SK-N-SH (cell line): ENCODE measurements at regions not wholly inside any gene's neighbourhood (a gene's known extent, or its start where the extent isn't known, plus 50 kb on each side); places are given as distances from the start of the nearest gene placed in this dataset.

Experiments
- CTCF ChIA-PET: fragments of 300-600, 350-600 bp; formaldehyde crosslinking; extraction: SDS; loops from one replicate; lab custom pipeline; 2021; lab: Yijun Ruan, JAX
- POLR2A ChIA-PET: fragments of 350-600 bp; sonication (Branson Sonifier 250); formaldehyde crosslinking; extraction: SDS; loops from one replicate; lab custom pipeline; 2020; ENCODE audit warnings: antibody characterized with exemption, inconsistent platforms; lab: Yijun Ruan, JAX
- DNase-seq: peaks from one replicate; pipeline ENCODE4 v3.0.0; 2012
- H2AFZ ChIP-seq: fragments of 200-600 bp; sonication (generic); 2 replicates; pipeline ENCODE4 v1.8.1; 2016; ENCODE audit warnings: antibody characterized with exemption, mild to moderate bottlenecking, low read depth
- H3F3A ChIP-seq: fragments of 200-600 bp; sonication (generic); replicated peaks from 2 replicates; pipeline ENCODE3; 2016; ENCODE audit warnings: antibody characterized with exemption, mild to moderate bottlenecking; ENCODE audit not compliant: insufficient read depth
- H3K27ac ChIP-seq, 2 experiments: fragments of 200-500 bp in 1 of 2; fragments of 200-600 bp in 1 of 2; sonication (Bioruptor generic) in 1 of 2; sonication (generic), shearing (Covaris generic) in 1 of 2; 2 replicates each; pipeline versions ENCODE4 v1.5.1 to v1.6.1; 2014 to 2016; ENCODE audit warnings: low read depth in 2 of 2, inconsistent platforms in 1 of 2, low read length in 1 of 2, mild to moderate bottlenecking in 1 of 2, mixed read lengths in 1 of 2
- H3K27me3 ChIP-seq: fragments of 200-600 bp; sonication (generic), shearing (Covaris generic); 2 replicates; pipeline ENCODE4 v1.6.1; 2016; ENCODE audit warnings: mixed run types; ENCODE audit not compliant: insufficient read depth
- H3K36me3 ChIP-seq, 2 experiments: fragments of 200-500 bp in 1 of 2; fragments of 200-600 bp in 1 of 2; sonication (Bioruptor generic) in 1 of 2; sonication (generic) in 1 of 2; replicated peaks in 1 of 2; 2 replicates each; pipeline versions ENCODE3 to v1.5.1; 2014 to 2016; ENCODE audit warnings: low read length in 1 of 2, mild to moderate bottlenecking in 1 of 2; ENCODE audit not compliant: insufficient read depth in 2 of 2, control insufficient read depth in 1 of 2
- H3K4me1 ChIP-seq, 2 experiments: fragments of 200-500 bp in 1 of 2; fragments of 200-600 bp in 1 of 2; sonication (Bioruptor generic) in 1 of 2; sonication (generic), shearing (Covaris generic) in 1 of 2; 2 replicates each; pipeline versions ENCODE4 v1.5.1 to v1.6.1; 2014 to 2016; ENCODE audit warnings: low read depth in 1 of 2, low read length in 1 of 2, mixed run types in 1 of 2; ENCODE audit not compliant: insufficient read depth in 2 of 2, control insufficient read depth in 1 of 2
- H3K4me2 ChIP-seq: fragments of 200-600 bp; sonication (generic), shearing (Covaris generic); 2 replicates; pipeline ENCODE4 v1.6.1; 2017; ENCODE audit warnings: mixed run types
- H3K4me3 ChIP-seq, 2 experiments: fragments of 200-500 bp in 1 of 2; fragments of 200-600 bp in 1 of 2; sonication (Bioruptor generic) in 1 of 2; sonication (generic), shearing (Covaris generic) in 1 of 2; 2 replicates each; pipeline versions ENCODE4 v1.5.1 to v1.8.1; 2014 to 2016; ENCODE audit warnings: low read depth in 2 of 2, inconsistent platforms in 1 of 2, low read length in 1 of 2, mild to moderate bottlenecking in 1 of 2, mixed read lengths in 1 of 2, moderate library complexity in 1 of 2
- H3K79me2 ChIP-seq: fragments of 200-600 bp; sonication (generic); 2 replicates; pipeline ENCODE4 v1.8.1; 2017; ENCODE audit warnings: mild to moderate bottlenecking; ENCODE audit not compliant: insufficient read depth
- H3K9ac ChIP-seq: fragments of 200-600 bp; sonication (generic); 2 replicates; pipeline ENCODE4 v1.6.1; 2017; ENCODE audit warnings: mixed run types
- H3K9me2 ChIP-seq: fragments of 200-600 bp; sonication (generic); 2 replicates; pipeline ENCODE4 v1.6.1; 2017; ENCODE audit warnings: mixed run types
- H3K9me3 ChIP-seq: fragments of 200-600 bp; sonication (generic); 2 replicates; pipeline ENCODE4 v1.6.1; 2017; ENCODE audit warnings: mixed run types, mild to moderate bottlenecking, moderate library complexity
- H4K20me1 ChIP-seq: fragments of 200-600 bp; sonication (generic); 2 replicates; pipeline ENCODE4 v1.6.1; 2017; ENCODE audit warnings: mild to moderate bottlenecking, mixed run types; ENCODE audit not compliant: insufficient read depth
- CHD2 ChIP-seq: fragments of 150-350 bp; IDR thresholded peaks from 2 replicates; pipeline ENCODE4 v1.6.1; 2018; ENCODE audit warnings: low read length; ENCODE audit not compliant: partially characterized antibody
- ELF1 ChIP-seq: IDR thresholded peaks from 2 replicates; pipeline ENCODE4 v1.4.0; 2012
- EP300 ChIP-seq, 2 experiments: IDR thresholded peaks; 2 replicates each; pipeline versions ENCODE4 v1.4.0 to v1.6.1; 2012; ENCODE audit warnings: borderline replicate concordance in 1 of 2, low read depth in 1 of 2, low read length in 1 of 2
- FOXM1 ChIP-seq: IDR thresholded peaks from 2 replicates; pipeline ENCODE4 v1.4.0; 2012; ENCODE audit warnings: low read depth, mild to moderate bottlenecking
- GABPA ChIP-seq: IDR thresholded peaks from 2 replicates; pipeline ENCODE4 v1.4.0; 2012; ENCODE audit warnings: low read depth, mild to moderate bottlenecking
- IRF3 ChIP-seq: fragments of 150-350 bp; IDR thresholded peaks from 2 replicates; pipeline ENCODE4 v1.6.1; 2016; ENCODE audit warnings: mild to moderate bottlenecking, low read depth, low read length
- JUND ChIP-seq: IDR thresholded peaks from 2 replicates; pipeline ENCODE4 v1.4.0; 2012
- MAX ChIP-seq: IDR thresholded peaks from 2 replicates; pipeline ENCODE4 v1.4.0; 2012; ENCODE audit warnings: low read depth
- MEF2A ChIP-seq: IDR thresholded peaks from 2 replicates; pipeline ENCODE4 v1.4.0; 2012; ENCODE audit warnings: low read depth, borderline replicate concordance
- NFIC ChIP-seq: IDR thresholded peaks from 2 replicates; pipeline ENCODE4 v1.4.0; 2012; ENCODE audit warnings: borderline replicate concordance
- POLR2AphosphoS5 ChIP-seq: IDR thresholded peaks from 2 replicates; pipeline ENCODE4 v1.6.1; 2012; ENCODE audit warnings: low read depth, low read length
- REST ChIP-seq: IDR thresholded peaks from 2 replicates; pipeline ENCODE4 v1.6.1; 2012; ENCODE audit warnings: mild to moderate bottlenecking, low read depth, low read length, moderate library complexity
- RXRA ChIP-seq: IDR thresholded peaks from 2 replicates; pipeline ENCODE4 v1.4.0; 2012; ENCODE audit warnings: low read depth, mild to moderate bottlenecking, borderline replicate concordance
- TAF1 ChIP-seq: IDR thresholded peaks from 2 replicates; pipeline ENCODE4 v1.6.1; 2012; ENCODE audit warnings: low read depth, mild to moderate bottlenecking, low read length, moderate library complexity, borderline replicate concordance
- WGBS: methylation state at CpG from one replicate; pipeline ENCODE4 v1.1.6; 2017; ENCODE audit warnings: low lambda C conversion rate; 5-methylcytosine and 5-hydroxymethylcytosine counted together
- TF ChIP-seq, protein P1 (sequence below): fragments of 150-350 bp; IDR thresholded peaks from 2 replicates; pipeline ENCODE4 v1.6.1; 2017; ENCODE audit warnings: antibody characterized with exemption, low read length, low read depth, borderline replicate concordance

DNA sequence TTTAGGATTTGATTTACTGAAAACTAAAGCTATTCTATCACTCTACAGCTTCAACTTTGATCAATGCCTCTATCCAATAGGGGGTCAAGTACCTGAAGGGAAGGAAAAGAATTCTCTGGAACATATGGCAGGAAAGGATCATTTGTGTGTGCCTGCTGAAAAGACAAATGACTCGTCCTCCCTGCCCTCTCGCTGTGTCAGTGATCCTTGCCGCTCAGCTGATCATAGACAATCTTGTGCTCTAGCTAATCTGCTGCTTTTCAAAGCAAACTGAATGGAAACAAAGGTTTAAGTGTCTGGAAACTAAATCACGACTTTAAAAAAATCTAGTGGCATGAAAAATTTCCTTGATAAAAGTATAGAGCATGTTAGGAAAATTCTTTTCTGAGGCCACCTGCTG, 75.6 kb upstream of the CPO start:
- Histone ChIP-seq H3F3A (no peaks in the 10 kb centered on the region), H3K9ac (no peak overlapping the region), H3K9me3 (no peaks in the 10 kb centered on the region), H3K79me2 (no peaks in the 10 kb centered on the region), H4K20me1 (no peaks in the 10 kb centered on the region), H3K4me3 (no peak overlapping the region), H3K27me3 (no peaks in the 10 kb centered on the region), H3K4me2 (no peak overlapping the region), H2AFZ (no peak overlapping the region; the same call in 1 of the 2 replicates), H3K4me1 (no peaks in the 10 kb centered on the region; a peak in 2 of 4 replicates), H3K9me2 (no peaks in the 10 kb centered on the region)
- CTCF ChIA-PET = interaction anchor here (0.7 to 1.4 kb wide), 3 partner anchors 10 to 20 kb away, joined by 3 to 7 read pairs (median 5); no protein-coding TSS in a partner anchor
- DNase-seq = no peak
- 56% methylated on average over 4 of the region's 4 CpGs for WGBS
- TF ChIP-seq NFIC = no peak
- no peak for TF ChIP-seq GABPA
- TF ChIP-seq, all 33 proteins: peak for 0
- Histone ChIP-seq H3K27ac (no peak overlapping the region), H3K36me3 (no peaks in the 10 kb centered on the region)
- POLR2A ChIA-PET = no interaction called here

- Histone ChIP-seq H3K27me3 (no peaks in the 10 kb centered on the region), H2AFZ (no peak overlapping the region), H3K9me2 (no peaks in the 10 kb centered on the region), H3K9me3 (no peaks in the 10 kb centered on the region), H3K9ac (no peak overlapping the region), H3K4me3 (no peak overlapping the region), H3K27ac (no peak overlapping the region), H3F3A (no peaks in the 10 kb centered on the region), H3K4me2 (no peak overlapping the region), H3K79me2 (no peaks in the 10 kb centered on the region), H3K36me3 (no peaks in the 10 kb centered on the region), H3K4me1 (no peaks in the 10 kb centered on the region; a peak in 2 of 4 replicates), H4K20me1 (no peaks in the 10 kb centered on the region)
- ChIA-PET POLR2A (no interaction called here), CTCF (no interaction called here)
- WGBS = 42% methylated on average over 3 of the region's 3 CpGs
- TF ChIP-seq CHD2 = no peak
- TF ChIP-seq JUND = no peak
- no peak for TF ChIP-seq FOXM1
- no peak for TF ChIP-seq RXRA
- no peak for TF ChIP-seq EP300 (IDR thresholded peaks at IDR 0.05; ENCODE audit: borderline replicate concordance in 1 of 2, low read depth in 1 of 2, low read length in 1 of 2)
- no peak for TF ChIP-seq ELF1
- DNase-seq = no peak
Measured at GRCh38 chr2:206867006-206867405, 72.3 kb upstream of the CPO start.

- POLR2A ChIA-PET = no interaction called here
- Histone ChIP-seq H3K9ac (no peak overlapping the region), H3K4me3 (no peak overlapping the region), H3K36me3 (no peaks in the 10 kb centered on the region), H4K20me1 (no peaks in the 10 kb centered on the region), H3K9me2 (no peaks in the 10 kb centered on the region), H2AFZ (no peak overlapping the region), H3K4me1 (peaks cover 0 to 16% of the 10 kb centered on the region in 2 experiments; a peak in 2 of 4 replicates), H3K4me2 (no peak overlapping the region), H3K27ac (no peak overlapping the region), H3K79me2 (no peaks in the 10 kb centered on the region), H3K27me3 (no peaks in the 10 kb centered on the region; the same call in 1 of the 2 replicates), H3F3A (no peaks in the 10 kb centered on the region), H3K9me3 (no peaks in the 10 kb centered on the region)
- CTCF ChIA-PET = interaction anchor here (1.4 to 2.1 kb wide), 2 partner anchors 15 to 70 kb away, joined by 4 to 8 read pairs; no protein-coding TSS in a partner anchor
- WGBS = 54% methylated on average over 3 of the region's 3 CpGs
- DNase-seq = no peak
- TF ChIP-seq MEF2A (no peak), EP300 (IDR thresholded peaks at IDR 0.05; ENCODE audit: borderline replicate concordance in 1 of 2, low read depth in 1 of 2, low read length in 1 of 2) (no peak), IRF3 (no peak), REST (no peak), MAX (no peak), TAF1 (no peak), POLR2AphosphoS5 (no peak)
- TF ChIP-seq, protein P1, sequence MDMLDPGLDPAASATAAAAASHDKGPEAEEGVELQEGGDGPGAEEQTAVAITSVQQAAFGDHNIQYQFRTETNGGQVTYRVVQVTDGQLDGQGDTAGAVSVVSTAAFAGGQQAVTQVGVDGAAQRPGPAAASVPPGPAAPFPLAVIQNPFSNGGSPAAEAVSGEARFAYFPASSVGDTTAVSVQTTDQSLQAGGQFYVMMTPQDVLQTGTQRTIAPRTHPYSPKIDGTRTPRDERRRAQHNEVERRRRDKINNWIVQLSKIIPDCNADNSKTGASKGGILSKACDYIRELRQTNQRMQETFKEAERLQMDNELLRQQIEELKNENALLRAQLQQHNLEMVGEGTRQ = no peak
Measured at GRCh38 chr2:206869824-206870495, 69.4 kb upstream of the CPO start.
